Adrenal gland (tissue), 9 donors: ENCODE measurements at regions not wholly inside any gene's neighbourhood (a gene's known extent, or its start where the extent isn't known, plus 50 kb on each side); places are given as distances from the start of the nearest gene placed in this dataset.
A peak's percentile ranks its signal among the peaks of the same experiment; 100 is the strongest.

Experiments used
- DNase-seq, 7 donors: peaks; one replicate each; pipeline ENCODE4 v3.0.0-alpha.2; 2019 to 2020
- H3K27ac ChIP-seq, 5 donors: fragments of 200-600 bp; sonication (generic) in 4 of 5; 1 replicate in 3 of 5; 2 replicates in 2 of 5; pipeline versions ENCODE4 v1.5.1 to v1.8.0; 2016 to 2020; ENCODE audit warnings: mild to moderate bottlenecking in 1 of 5
- H3K27me3 ChIP-seq: fragments of 200-600 bp; 2 replicates; pipeline ENCODE4 v1.8.0; 2021
- H3K36me3 ChIP-seq, 2 donors: fragments of 200-600 bp; replicated peaks in 1 of 2; 1 replicate in 1 of 2; 2 replicates in 1 of 2; pipeline versions ENCODE4 v1.5.1 to v1.8.0; 2018 to 2022
- H3K4me1 ChIP-seq, 2 donors: fragments of 200-600 bp; replicated peaks in 1 of 2; 1 replicate in 1 of 2; 2 replicates in 1 of 2; pipeline versions ENCODE4 v1.5.1 to v1.8.0; 2018 to 2021
- H3K4me3 ChIP-seq, 4 donors: fragments of 200-600 bp; sonication (generic) in 3 of 4; one replicate each; pipeline ENCODE4 v1.5.1; 2016 to 2018
- H3K9me3 ChIP-seq, 3 donors: fragments of 200-600 bp; sonication (generic) in 1 of 3; replicated peaks in 1 of 3; 1 replicate in 2 of 3; 2 replicates in 1 of 3; pipeline versions ENCODE4 v1.5.1 to v1.8.0; 2016 to 2021
- POLR2A ChIP-seq, 2 donors: fragments of 450-650 bp; IDR thresholded peaks; one replicate each; pipeline ENCODE4 v1.6.1; 2017; ENCODE audit warnings: antibody characterized with exemption in 2 of 2, mild to moderate bottlenecking in 2 of 2, moderate library complexity in 1 of 2
- WGBS, 4 donors: extraction: QIAGEN DNeasy Blood & Tissue Kit in 2 of 4; methylation state at CpG; one replicate each; pipeline versions ENCODE4 v1.1.5 to v1.1.7; 2013 to 2017; 5-methylcytosine and 5-hydroxymethylcytosine counted together
- intact Hi-C, 2 donors: fragments of 100-400 bp; cut with DNase I; formaldehyde crosslinking; loops; one replicate each; pipeline versions ENCODE4 v1.14.1 to v1.15.0; 2022 to 2023
- TF ChIP-seq, protein P1 (sequence below), 6 experiments: fragments of 450-650 bp in 4 of 6; fragments of 200-600 bp in 2 of 6; sonication (generic) in 1 of 6; IDR thresholded peaks; 1 replicate in 5 of 6; 2 replicates in 1 of 6; pipeline versions ENCODE4 v1.5.1 to v1.8.0; 2016 to 2021; ENCODE audit warnings: antibody characterized with exemption in 6 of 6, mild to moderate bottlenecking in 2 of 6, moderate library complexity in 1 of 6
- donor health status: healthy with polysubstance abuse.
- donor health status: Bipolar disorder and iron deficiency.
- donor health status: DM: yes; HTN: yes; CAD: no.
- donor health status: DM: no; HTN: no; CAD: no.
- donor health status: DM: no; HTN: no; CAD: no.

DNA sequence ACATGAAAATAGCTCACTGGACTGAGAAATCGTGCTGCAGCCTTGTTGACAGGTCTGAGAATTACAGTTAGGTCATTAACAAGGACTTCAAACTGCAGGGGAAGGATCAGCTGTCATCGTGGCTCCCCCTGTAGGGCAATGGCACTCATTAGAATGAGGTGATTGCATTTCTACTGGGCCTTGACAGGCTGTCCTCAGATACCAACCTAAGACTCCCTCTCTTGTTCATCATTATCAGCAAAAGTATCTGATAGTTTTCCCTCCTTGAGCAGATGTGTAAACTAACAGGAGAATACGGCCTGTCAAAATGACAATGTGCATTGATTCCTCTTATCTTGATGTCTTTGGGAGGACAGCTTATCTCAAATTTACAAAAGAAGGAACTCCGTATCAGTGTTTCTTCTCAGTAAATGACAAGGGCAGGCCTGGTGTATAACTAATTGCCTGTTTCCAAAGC lies 648.5 kb upstream of the LRRN3 start:
- 15 to 35% (median 21%) methylated on average over 4 of the region's 4 CpGs for WGBS, 4 donors
- no peaks in the 10 kb centered on the region for H3K9me3 ChIP-seq
- no peaks in the 10 kb centered on the region for H3K27me3 ChIP-seq
- H3K4me1 ChIP-seq, result peaks cover 0 to 24% of the 10 kb centered on the region in 2 donors
- no peak overlapping the region for H3K4me3 ChIP-seq
- DNase-seq, result peak; percentile 15 to 74 (median 28)
- TF ChIP-seq POLR2A (IDR thresholded peaks at IDR 0.05), result no peak
- TF ChIP-seq, protein P1, sequence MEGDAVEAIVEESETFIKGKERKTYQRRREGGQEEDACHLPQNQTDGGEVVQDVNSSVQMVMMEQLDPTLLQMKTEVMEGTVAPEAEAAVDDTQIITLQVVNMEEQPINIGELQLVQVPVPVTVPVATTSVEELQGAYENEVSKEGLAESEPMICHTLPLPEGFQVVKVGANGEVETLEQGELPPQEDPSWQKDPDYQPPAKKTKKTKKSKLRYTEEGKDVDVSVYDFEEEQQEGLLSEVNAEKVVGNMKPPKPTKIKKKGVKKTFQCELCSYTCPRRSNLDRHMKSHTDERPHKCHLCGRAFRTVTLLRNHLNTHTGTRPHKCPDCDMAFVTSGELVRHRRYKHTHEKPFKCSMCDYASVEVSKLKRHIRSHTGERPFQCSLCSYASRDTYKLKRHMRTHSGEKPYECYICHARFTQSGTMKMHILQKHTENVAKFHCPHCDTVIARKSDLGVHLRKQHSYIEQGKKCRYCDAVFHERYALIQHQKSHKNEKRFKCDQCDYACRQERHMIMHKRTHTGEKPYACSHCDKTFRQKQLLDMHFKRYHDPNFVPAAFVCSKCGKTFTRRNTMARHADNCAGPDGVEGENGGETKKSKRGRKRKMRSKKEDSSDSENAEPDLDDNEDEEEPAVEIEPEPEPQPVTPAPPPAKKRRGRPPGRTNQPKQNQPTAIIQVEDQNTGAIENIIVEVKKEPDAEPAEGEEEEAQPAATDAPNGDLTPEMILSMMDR (IDR thresholded peaks at IDR 0.05), result peak in 5 of 6 experiments; percentile 14 to 48 (median 23)
- intact Hi-C loops, result no loop called here
- no peak overlapping the region for H3K27ac ChIP-seq
- H3K36me3 ChIP-seq, result no peaks in the 10 kb centered on the region

- Histone ChIP-seq H3K4me3 (no peak overlapping the region), H3K9me3 (no peaks in the 10 kb centered on the region), H3K27me3 (no peaks in the 10 kb centered on the region), H3K27ac (no peak overlapping the region), H3K4me1 (peaks cover 0 to 24% of the 10 kb centered on the region in 2 donors), H3K36me3 (no peaks in the 10 kb centered on the region)
- intact Hi-C loops, result no loop called here
- TF ChIP-seq, protein P1 (IDR thresholded peaks at IDR 0.05), result no peak
- TF ChIP-seq POLR2A (IDR thresholded peaks at IDR 0.05), result no peak
- DNase-seq, result no peak
- 92 to 97% (median 95%) methylated on average over 6 of the region's 6 CpGs for WGBS, 4 donors
These were observed 644.3 kb upstream of the LRRN3 start for GRCh38 chr7:110446658-110447057.

GRCh38 chr7:110448918-110449317 lies 642.0 kb upstream of the LRRN3 start:
- no peaks in the 10 kb centered on the region for H3K27me3 ChIP-seq
- no peak for TF ChIP-seq POLR2A (IDR thresholded peaks at IDR 0.05)
- TF ChIP-seq, protein P1 (IDR thresholded peaks at IDR 0.05), result no peak
- no peak overlapping the region for H3K27ac ChIP-seq
- intact Hi-C loops, result no loop called here
- peaks cover 0 to 13% of the 10 kb centered on the region in 2 donors for H3K4me1 ChIP-seq
- H3K4me3 ChIP-seq, result no peak overlapping the region
- H3K9me3 ChIP-seq, result no peaks in the 10 kb centered on the region
- H3K36me3 ChIP-seq, result no peaks in the 10 kb centered on the region
- DNase-seq, result no peak

DNA sequence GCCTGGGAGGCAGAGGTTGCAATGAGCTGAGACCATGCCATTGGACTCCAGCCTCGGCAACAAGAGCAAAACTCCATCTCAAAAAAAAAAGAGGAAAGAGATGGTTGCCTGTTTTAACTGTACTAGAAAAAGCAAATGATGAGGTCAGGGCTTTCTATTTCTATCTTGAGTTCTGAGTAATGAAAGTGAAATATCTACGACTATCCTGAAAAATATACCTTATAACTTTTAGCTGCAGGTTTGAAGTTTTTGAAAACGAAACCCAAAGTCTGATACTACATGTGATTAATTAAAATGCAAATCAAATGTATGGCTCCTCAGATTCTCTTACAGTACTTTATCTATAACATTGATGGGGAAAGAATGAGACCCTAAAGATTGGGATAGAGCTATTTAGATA lies 636.2 kb upstream of the LRRN3 start:
- 74 to 86% (median 83%) methylated on average over 3 of the region's 3 CpGs for WGBS, 4 donors
- DNase-seq, result no peak
- Histone ChIP-seq H3K4me3 (no peak overlapping the region), H3K27me3 (no peaks in the 10 kb centered on the region), H3K27ac (no peak overlapping the region), H3K9me3 (no peaks in the 10 kb centered on the region), H3K36me3 (no peaks in the 10 kb centered on the region), H3K4me1 (no peaks in the 10 kb centered on the region)
- TF ChIP-seq, protein P1 (IDR thresholded peaks at IDR 0.05), result no peak
- no peak for TF ChIP-seq POLR2A (IDR thresholded peaks at IDR 0.05)
- intact Hi-C loops, result no loop called here
